SU-DHL-6 (cell line): ENCODE measurements at regions not wholly inside any gene's neighbourhood (a gene's known extent, or its start where the extent isn't known, plus 50 kb on each side); places are given as distances from the start of the nearest gene placed in this dataset.

Source experiments
- CTCF ChIP-seq: fragments of 200-600 bp; sonication (generic); IDR thresholded peaks from one replicate; pipeline ENCODE4 v1.5.1; 2017; ENCODE audit warnings: antibody characterized with exemption, mild to moderate bottlenecking, low read length, moderate library complexity; ENCODE audit not compliant: insufficient read depth, poor library complexity, severe bottlenecking
- EZH2phosphoT487 ChIP-seq: fragments of 200-600 bp; sonication (generic), shearing (Covaris generic); conservative IDR thresholded peaks from 2 replicates; pipeline ENCODE4 v1.6.1; 2018; ENCODE audit warnings: mild to moderate bottlenecking, antibody characterized with exemption, low read length, moderate library complexity, mixed read lengths

- TF ChIP-seq CTCF = no peak
- no peak for TF ChIP-seq EZH2phosphoT487
Observed at GRCh38 chr22:22824340-22825212, 63.0 kb upstream of the IGLL5 start.
